ENCODE measurements at regions not wholly inside any gene's neighbourhood (a gene's known extent, or its start where the extent isn't known, plus 50 kb on each side); places are given as distances from the start of the nearest gene placed in this dataset.

GRCh38 chr12:71009430-71010142 is 89.0 kb upstream of the PTPRR start:
- no peak for DNase-seq (ENCODE audit: low spot score)

- no peak for DNase-seq (ENCODE audit: low spot score)
Measured at GRCh38 chr12:71008616-71009015, 88.1 kb upstream of the PTPRR start.

GRCh38 chr12:71007781-71008404 is 87.4 kb upstream of the PTPRR start:
- no peak for DNase-seq (ENCODE audit: low spot score)

GRCh38 chr12:71007020-71007419 is 86.5 kb upstream of the PTPRR start:
- no peak for DNase-seq (ENCODE audit: low spot score)

- no peak for DNase-seq (ENCODE audit: low spot score)
Measured at GRCh38 chr12:71005166-71005565, 84.6 kb upstream of the PTPRR start.

GRCh38 chr12:71004578-71004977 is 84.0 kb upstream of the PTPRR start:
- DNase-seq (ENCODE audit: low spot score), result no peak

GRCh38 chr12:71000748-71001147 is 80.2 kb upstream of the PTPRR start:
- DNase-seq (ENCODE audit: low spot score), result no peak

- no peak for DNase-seq (ENCODE audit: low spot score)
Measured at GRCh38 chr12:71000255-71000654, 79.7 kb upstream of the PTPRR start.

GRCh38 chr12:70994217-70994788 is 73.8 kb upstream of the PTPRR start:
- DNase-seq (ENCODE audit: low spot score), result no peak

GRCh38 chr12:70989232-70989631 is 68.7 kb upstream of the PTPRR start:
- no peak for DNase-seq (ENCODE audit: low spot score)

GRCh38 chr12:70985850-70986249 is 65.3 kb upstream of the PTPRR start:
- no peak for DNase-seq (ENCODE audit: low spot score)

GRCh38 chr12:70983692-70984091 is 63.2 kb upstream of the PTPRR start:
- no peak for DNase-seq (ENCODE audit: low spot score)

GRCh38 chr12:70982991-70983390 is 62.5 kb upstream of the PTPRR start:
- no peak for DNase-seq (ENCODE audit: low spot score)

- DNase-seq (ENCODE audit: low spot score), result no peak
Measured at GRCh38 chr12:70982286-70982685, 61.7 kb upstream of the PTPRR start.

- DNase-seq (ENCODE audit: low spot score), result no peak
Measured at GRCh38 chr12:70971001-70971794, 50.7 kb upstream of the PTPRR start.
